ENCODE measurements at regions not wholly inside any gene's neighbourhood (a gene's known extent, or its start where the extent isn't known, plus 50 kb on each side); places are given as distances from the start of the nearest gene placed in this dataset.

GRCh38 chr11:121899520-121899919 is 216.5 kb downstream of the BLID start:
- no peak for TF ChIP-seq NFIC (IDR thresholded peaks at IDR 0.05)
- no peak for TF ChIP-seq YY1 (IDR thresholded peaks at IDR 0.05; ENCODE audit: low read depth)
- TF ChIP-seq, protein P1, sequence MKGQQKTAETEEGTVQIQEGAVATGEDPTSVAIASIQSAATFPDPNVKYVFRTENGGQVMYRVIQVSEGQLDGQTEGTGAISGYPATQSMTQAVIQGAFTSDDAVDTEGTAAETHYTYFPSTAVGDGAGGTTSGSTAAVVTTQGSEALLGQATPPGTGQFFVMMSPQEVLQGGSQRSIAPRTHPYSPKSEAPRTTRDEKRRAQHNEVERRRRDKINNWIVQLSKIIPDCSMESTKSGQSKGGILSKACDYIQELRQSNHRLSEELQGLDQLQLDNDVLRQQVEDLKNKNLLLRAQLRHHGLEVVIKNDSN (IDR thresholded peaks at IDR 0.05): no peak
- TF ChIP-seq TCF12 (IDR thresholded peaks at IDR 0.05; ENCODE audit: low read depth): no peak
- no peak for TF ChIP-seq TEAD4 (IDR thresholded peaks at IDR 0.05)
- TF ChIP-seq RAD21 (IDR thresholded peaks at IDR 0.05; ENCODE audit: low read depth): no peak
- TF ChIP-seq ZBTB7A (IDR thresholded peaks at IDR 0.05; ENCODE audit: low read depth): no peak
